Osteoblast (primary cell): ENCODE measurements at regions not wholly inside any gene's neighbourhood (a gene's known extent, or its start where the extent isn't known, plus 50 kb on each side); places are given as distances from the start of the nearest gene placed in this dataset.
"Not testable (repeated sequence)": the region's sequence is repeated elsewhere in the genome, so short reads cannot be mapped to it uniquely, and the experiment has no call there.

Source experiments
- DNase-seq: peaks from one replicate; pipeline ENCODE4 v3.0.0; 2011; ENCODE audit warnings: low spot score, mixed read lengths; ENCODE audit not compliant: insufficient read length; ENCODE audit errors: missing footprints
- H2AFZ ChIP-seq: 2 replicates; pipeline ENCODE4 v1.6.0; 2011; ENCODE audit warnings: mild to moderate bottlenecking, low read length
- H3K27ac ChIP-seq: 2 replicates; pipeline ENCODE4 v1.5.1; 2011; ENCODE audit warnings: mild to moderate bottlenecking, low read depth, low read length, moderate library complexity
- H3K27me3 ChIP-seq: 2 replicates; pipeline ENCODE4 v1.6.0; 2012; ENCODE audit warnings: mild to moderate bottlenecking, control low read depth, inconsistent platforms, low read length, moderate library complexity; ENCODE audit not compliant: insufficient read depth
- H3K36me3 ChIP-seq: 2 replicates; pipeline ENCODE4 v1.5.1; 2011; ENCODE audit warnings: mild to moderate bottlenecking, low read length, control low read depth, moderate library complexity; ENCODE audit not compliant: insufficient read depth
- H3K4me1 ChIP-seq: 2 replicates; pipeline ENCODE4 v1.5.1; 2011; ENCODE audit warnings: mild to moderate bottlenecking, low read length, control low read depth, moderate library complexity; ENCODE audit not compliant: insufficient read depth
- H3K4me2 ChIP-seq: 2 replicates; pipeline ENCODE4 v1.6.0; 2011; ENCODE audit warnings: mild to moderate bottlenecking, low read length; ENCODE audit not compliant: insufficient read depth
- H3K4me3 ChIP-seq: fragments of 200-600 bp; sonication (generic); 3 replicates; pipeline ENCODE4 v1.5.1; 2012; ENCODE audit warnings: mild to moderate bottlenecking, low read length, inconsistent platforms; ENCODE audit not compliant: insufficient read depth
- H3K79me2 ChIP-seq: 2 replicates; pipeline ENCODE4 v1.6.0; 2012; ENCODE audit warnings: mild to moderate bottlenecking, low read length, control low read depth, inconsistent platforms; ENCODE audit not compliant: insufficient read depth
- H3K9me3 ChIP-seq: 2 replicates; pipeline ENCODE4 v1.5.1; 2011; ENCODE audit warnings: low read depth, low read length, control low read depth
- H4K20me1 ChIP-seq: 2 replicates; pipeline ENCODE4 v1.6.0; 2012; ENCODE audit warnings: mild to moderate bottlenecking, low read length, control low read depth; ENCODE audit not compliant: insufficient read depth
- TF ChIP-seq, protein P1 (sequence below): IDR thresholded peaks from 2 replicates; pipeline ENCODE4 v1.5.1; 2011; ENCODE audit warnings: mild to moderate bottlenecking, low read depth, low read length, moderate library complexity; ENCODE audit errors: extremely low read depth

DNA sequence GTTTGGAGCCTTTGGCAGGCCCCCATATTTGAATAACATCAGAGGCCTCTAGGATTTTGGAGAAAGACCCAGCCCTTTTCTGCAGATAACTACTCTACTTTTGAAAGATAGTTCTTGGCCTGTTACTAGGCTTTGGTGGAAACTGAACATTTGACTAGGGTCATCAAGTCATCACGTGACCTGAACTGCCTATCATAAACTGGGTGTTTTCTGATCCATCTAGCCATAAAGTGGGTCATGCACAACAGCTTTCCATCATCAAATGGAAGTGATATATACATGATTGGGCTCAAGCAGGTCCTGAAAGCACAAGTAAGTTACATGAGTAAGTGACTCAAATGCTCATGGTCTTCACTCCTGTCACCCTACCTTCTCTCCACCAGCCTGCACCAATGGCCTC lies 552.3 kb upstream of the GRM3 start:
- no peaks in the 10 kb centered on the region for H3K79me2 ChIP-seq
- H3K4me2 ChIP-seq = no peak overlapping the region
- H3K4me3 ChIP-seq = no peak overlapping the region
- H2AFZ ChIP-seq = no peak overlapping the region
- no peak for DNase-seq
- no peaks in the 10 kb centered on the region for H3K36me3 ChIP-seq
- H3K9me3 ChIP-seq = peaks cover 6% of the 10 kb centered on the region
- H4K20me1 ChIP-seq = no peaks in the 10 kb centered on the region
- no peak overlapping the region for H3K27ac ChIP-seq
- no peaks in the 10 kb centered on the region for H3K27me3 ChIP-seq
- TF ChIP-seq, protein P1, sequence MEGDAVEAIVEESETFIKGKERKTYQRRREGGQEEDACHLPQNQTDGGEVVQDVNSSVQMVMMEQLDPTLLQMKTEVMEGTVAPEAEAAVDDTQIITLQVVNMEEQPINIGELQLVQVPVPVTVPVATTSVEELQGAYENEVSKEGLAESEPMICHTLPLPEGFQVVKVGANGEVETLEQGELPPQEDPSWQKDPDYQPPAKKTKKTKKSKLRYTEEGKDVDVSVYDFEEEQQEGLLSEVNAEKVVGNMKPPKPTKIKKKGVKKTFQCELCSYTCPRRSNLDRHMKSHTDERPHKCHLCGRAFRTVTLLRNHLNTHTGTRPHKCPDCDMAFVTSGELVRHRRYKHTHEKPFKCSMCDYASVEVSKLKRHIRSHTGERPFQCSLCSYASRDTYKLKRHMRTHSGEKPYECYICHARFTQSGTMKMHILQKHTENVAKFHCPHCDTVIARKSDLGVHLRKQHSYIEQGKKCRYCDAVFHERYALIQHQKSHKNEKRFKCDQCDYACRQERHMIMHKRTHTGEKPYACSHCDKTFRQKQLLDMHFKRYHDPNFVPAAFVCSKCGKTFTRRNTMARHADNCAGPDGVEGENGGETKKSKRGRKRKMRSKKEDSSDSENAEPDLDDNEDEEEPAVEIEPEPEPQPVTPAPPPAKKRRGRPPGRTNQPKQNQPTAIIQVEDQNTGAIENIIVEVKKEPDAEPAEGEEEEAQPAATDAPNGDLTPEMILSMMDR = no peak
- H3K4me1 ChIP-seq = no peaks in the 10 kb centered on the region

DNA sequence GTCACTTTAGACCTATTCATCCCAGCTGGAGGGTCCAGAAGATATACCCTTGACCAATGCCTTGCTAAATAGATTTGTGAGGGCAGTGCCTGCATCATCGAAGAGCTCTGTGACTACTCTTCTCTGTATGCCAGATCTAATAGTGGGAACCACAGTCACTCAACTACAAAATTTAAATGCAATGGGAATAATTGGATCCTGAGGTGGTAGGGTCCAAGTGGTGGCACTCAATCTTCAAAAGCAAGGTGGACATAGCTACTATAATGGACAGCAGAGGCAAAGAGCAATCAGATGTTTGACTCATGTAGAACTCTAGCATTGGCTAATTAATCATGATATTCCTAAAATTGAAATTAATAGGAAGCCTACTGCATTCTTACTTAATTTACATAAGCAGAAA lies 554.3 kb upstream of the GRM3 start:
- Histone ChIP-seq H3K4me3 (no peak overlapping the region), H3K27ac (no peak overlapping the region), H3K4me2 (no peak overlapping the region), H3K79me2 (no peaks in the 10 kb centered on the region), H4K20me1 (no peaks in the 10 kb centered on the region), H3K9me3 (peaks cover 6% of the 10 kb centered on the region), H2AFZ (no peak overlapping the region), H3K27me3 (no peaks in the 10 kb centered on the region), H3K36me3 (no peaks in the 10 kb centered on the region), H3K4me1 (no peaks in the 10 kb centered on the region)
- TF ChIP-seq, protein P1 = no peak
- DNase-seq = no peak

DNA sequence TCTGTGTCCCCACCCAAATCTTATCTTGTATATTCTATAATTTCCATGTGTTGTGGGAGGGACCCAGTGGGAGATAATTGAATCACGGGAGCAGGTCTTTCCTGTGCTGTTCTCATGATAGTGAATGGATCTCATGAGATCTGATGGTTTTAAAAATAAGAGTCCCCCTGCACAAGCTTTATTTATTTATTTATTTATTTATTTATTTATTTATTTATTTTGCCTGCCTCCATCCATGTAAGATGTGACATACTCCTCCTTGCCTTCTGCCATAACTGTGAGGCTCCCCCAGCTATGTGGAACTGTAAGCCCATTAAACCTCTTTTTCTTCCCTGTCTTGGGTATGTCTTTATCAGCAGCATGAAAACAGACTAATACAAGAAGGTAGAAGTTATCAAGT lies 579.1 kb upstream of the GRM3 start:
- H3K27me3 ChIP-seq, H2AFZ ChIP-seq, H4K20me1 ChIP-seq, H3K9me3 ChIP-seq, H3K36me3 ChIP-seq, H3K27ac ChIP-seq, H3K79me2 ChIP-seq, H3K4me2 ChIP-seq, H3K4me3 ChIP-seq, H3K4me1 ChIP-seq, DNase-seq: not testable (repeated sequence)

DNA sequence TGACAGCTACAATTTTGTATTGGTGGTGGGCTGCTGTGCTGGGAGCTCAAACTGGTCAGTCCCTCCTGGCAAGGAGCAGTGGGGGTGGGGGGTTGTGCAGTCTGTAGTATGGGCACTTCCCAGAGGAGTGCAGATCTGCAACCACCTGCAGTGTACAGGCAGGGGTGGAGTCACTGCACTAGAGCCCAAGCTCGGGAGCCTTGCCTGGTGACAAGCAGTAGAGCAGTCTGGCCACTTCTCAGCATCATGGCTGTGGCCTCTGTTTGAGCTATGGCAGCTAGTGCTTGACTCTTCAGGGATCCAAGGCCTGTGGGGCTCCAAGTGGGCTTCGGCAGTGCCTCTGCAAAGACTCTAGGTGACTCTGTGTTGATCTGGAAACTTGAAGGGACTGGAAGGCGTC lies 585.1 kb upstream of the GRM3 start:
- Histone ChIP-seq H3K27me3 (no peaks in the 10 kb centered on the region), H3K79me2 (no peaks in the 10 kb centered on the region), H3K9me3 (peaks cover 4% of the 10 kb centered on the region), H4K20me1 (no peaks in the 10 kb centered on the region), H3K4me3 (no peak overlapping the region), H3K36me3 (no peaks in the 10 kb centered on the region), H3K4me1 (no peaks in the 10 kb centered on the region), H2AFZ (no peak overlapping the region), H3K27ac (no peak overlapping the region), H3K4me2 (no peak overlapping the region)
- no peak for DNase-seq
- TF ChIP-seq, protein P1 = no peak

DNA sequence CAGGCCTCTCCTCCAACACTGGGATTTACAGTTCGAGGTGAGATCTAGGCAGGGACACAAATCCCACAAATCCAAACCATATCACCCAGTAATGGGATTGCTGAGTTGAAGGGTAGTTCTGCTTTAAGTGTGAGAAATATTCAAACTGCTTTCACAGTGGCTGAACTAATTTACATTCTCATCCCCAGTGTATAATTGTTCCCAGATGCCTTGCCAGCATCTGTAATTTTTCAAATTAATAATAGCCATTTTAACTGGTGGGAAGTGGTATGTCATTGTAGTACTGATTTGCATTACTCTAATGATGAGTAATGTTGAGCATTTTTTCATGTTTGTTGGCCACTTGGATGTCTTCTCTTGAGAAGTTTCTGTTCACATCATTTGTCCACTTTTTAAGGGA lies 592.8 kb upstream of the GRM3 start:
- H4K20me1 ChIP-seq = no peaks in the 10 kb centered on the region
- no peaks in the 10 kb centered on the region for H3K27me3 ChIP-seq
- H3K36me3 ChIP-seq = no peaks in the 10 kb centered on the region
- H3K27ac ChIP-seq = no peak overlapping the region
- H3K79me2 ChIP-seq = no peaks in the 10 kb centered on the region
- no peak for DNase-seq
- no peak overlapping the region for H2AFZ ChIP-seq
- no peak overlapping the region for H3K4me3 ChIP-seq
- H3K9me3 ChIP-seq = no peaks in the 10 kb centered on the region
- TF ChIP-seq, protein P1 = no peak
- no peak overlapping the region for H3K4me2 ChIP-seq
- no peaks in the 10 kb centered on the region for H3K4me1 ChIP-seq
